Nucleus accumbens (tissue), 56 donors: ENCODE measurements at regions not wholly inside any gene's neighbourhood (a gene's known extent, or its start where the extent isn't known, plus 50 kb on each side); places are given as distances from the start of the nearest gene placed in this dataset.

Experiments
- DNase-seq, 56 donors: peaks; one replicate each; lab custom pipeline; 2025; lab: John Stamatoyannopoulos, UW

- no peak for DNase-seq
Observed at GRCh38 chr1:106962591-106962990, 93.9 kb upstream of the PRMT6 start.

- no peak for DNase-seq
Observed at GRCh38 chr1:106964495-106964894, 92.0 kb upstream of the PRMT6 start.

GRCh38 chr1:106968644-106969043 lies 87.8 kb upstream of the PRMT6 start:
- DNase-seq = no peak

- no peak for DNase-seq
Observed at GRCh38 chr1:106969731-106970130, 86.7 kb upstream of the PRMT6 start.

- no peak for DNase-seq
Observed at GRCh38 chr1:106972074-106972473, 84.4 kb upstream of the PRMT6 start.

- DNase-seq = no peak
Observed at GRCh38 chr1:106975944-106976343, 80.5 kb upstream of the PRMT6 start.

- no peak for DNase-seq
Observed at GRCh38 chr1:106978477-106979322, 77.8 kb upstream of the PRMT6 start.

- DNase-seq = no peak
Observed at GRCh38 chr1:106979371-106979770, 77.1 kb upstream of the PRMT6 start.

- DNase-seq = no peak
Observed at GRCh38 chr1:106980121-106980520, 76.4 kb upstream of the PRMT6 start.

GRCh38 chr1:106984801-106985200 lies 71.7 kb upstream of the PRMT6 start:
- no peak for DNase-seq

- DNase-seq = no peak
Observed at GRCh38 chr1:106986603-106987002, 69.9 kb upstream of the PRMT6 start.

GRCh38 chr1:106995970-106996369 lies 60.5 kb upstream of the PRMT6 start:
- no peak for DNase-seq

GRCh38 chr1:106998431-106999002 lies 58.0 kb upstream of the PRMT6 start:
- no peak for DNase-seq

- no peak for DNase-seq
Observed at GRCh38 chr1:107000902-107001301, 55.6 kb upstream of the PRMT6 start.

GRCh38 chr1:107003972-107004371 lies 52.5 kb upstream of the PRMT6 start:
- no peak for DNase-seq

- no peak for DNase-seq
Observed at GRCh38 chr1:107004421-107004820, 52.1 kb upstream of the PRMT6 start.
